Activated CD8-positive, alpha-beta T cell treated with anti-CD3 and anti-CD28 coated beads, Interleukin-2, amount 10 ng/mL, durations not matched to agents 7 days and 5 days (primary cell): ENCODE measurements at regions not wholly inside any gene's neighbourhood (a gene's known extent, or its start where the extent isn't known, plus 50 kb on each side); places are given as distances from the start of the nearest gene placed in this dataset.

ENCODE experiments used
- ATAC-seq: fragments of 150-1000 bp; cut with Tn5 transposase; one replicate; pipeline ENCODE4 v1.10.0; 2021; ENCODE audit warnings: moderate library complexity
- CTCF ChIA-PET: fragments of 350-600 bp; sonication (Branson Sonifier 250); formaldehyde crosslinking; loops from one replicate; lab custom pipeline; 2021; ENCODE audit warnings: antibody characterized with exemption; lab: Charles Lee
- POLR2A ChIA-PET: fragments of 350-600 bp; sonication (Branson Sonifier 250); formaldehyde crosslinking; loops from one replicate; lab custom pipeline; 2021; ENCODE audit warnings: antibody characterized with exemption; lab: Charles Lee
- DNase-seq: peaks from one replicate; pipeline ENCODE4 v3.0.0-alpha.2; 2020
- H3K27ac Mint-ChIP-seq: one replicate; pipeline ENCODE4 v1.8.0; 2021; ENCODE audit warnings: mild to moderate bottlenecking, mixed read lengths
- H3K27me3 Mint-ChIP-seq: one replicate; pipeline ENCODE4 v1.8.0; 2021; ENCODE audit warnings: low read depth, mixed read lengths
- H3K36me3 Mint-ChIP-seq: one replicate; pipeline ENCODE4 v1.8.0; 2021; ENCODE audit warnings: low read depth, mixed read lengths
- H3K4me1 Mint-ChIP-seq: one replicate; pipeline ENCODE4 v1.8.0; 2021; ENCODE audit warnings: low read depth, mixed read lengths
- H3K4me3 Mint-ChIP-seq: one replicate; pipeline ENCODE4 v1.8.0; 2021; ENCODE audit warnings: mild to moderate bottlenecking, mixed read lengths
- H3K9me3 Mint-ChIP-seq: one replicate; pipeline ENCODE4 v1.8.0; 2022; ENCODE audit warnings: mixed read lengths; ENCODE audit not compliant: insufficient read depth

DNA sequence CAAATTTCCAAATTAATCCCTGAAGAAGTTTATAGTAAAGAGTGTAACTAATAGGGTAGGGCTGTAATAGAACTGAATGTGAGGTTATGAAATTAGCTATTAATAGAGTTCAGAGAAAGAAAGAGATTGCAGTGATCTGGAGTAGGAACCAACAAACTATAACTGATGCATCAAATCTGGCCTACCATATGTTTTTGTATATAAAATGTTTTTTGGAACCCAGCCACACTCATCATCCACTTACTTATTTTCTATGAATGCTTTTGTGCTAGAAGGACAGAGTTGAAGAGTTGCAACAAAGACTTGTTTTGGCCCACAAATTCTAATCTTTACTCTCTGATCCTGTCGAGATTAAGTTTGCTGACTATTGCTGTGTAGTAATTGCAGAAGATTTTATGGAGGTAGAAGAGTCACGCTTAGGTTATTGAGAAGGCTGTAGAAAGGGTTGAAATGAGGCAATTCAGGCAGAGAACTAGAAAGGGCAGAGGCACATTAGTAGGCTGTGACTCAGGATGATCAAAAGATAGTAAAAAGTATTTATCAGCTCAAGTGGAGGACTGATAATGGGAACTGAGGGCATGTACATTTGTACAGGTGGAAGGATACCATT lies 298.7 kb upstream of the EMCN start:
- H3K4me3 Mint-ChIP-seq, result no peak overlapping the region
- H3K36me3 Mint-ChIP-seq, result no peaks in the 10 kb centered on the region
- no peaks in the 10 kb centered on the region for H3K9me3 Mint-ChIP-seq
- H3K27ac Mint-ChIP-seq, result no peak overlapping the region
- ATAC-seq (no peak), DNase-seq (no peak)
- no peaks in the 10 kb centered on the region for H3K4me1 Mint-ChIP-seq
- H3K27me3 Mint-ChIP-seq, result peaks cover 3% of the 10 kb centered on the region
- ChIA-PET POLR2A (no interaction called here), CTCF (no interaction called here)

DNA sequence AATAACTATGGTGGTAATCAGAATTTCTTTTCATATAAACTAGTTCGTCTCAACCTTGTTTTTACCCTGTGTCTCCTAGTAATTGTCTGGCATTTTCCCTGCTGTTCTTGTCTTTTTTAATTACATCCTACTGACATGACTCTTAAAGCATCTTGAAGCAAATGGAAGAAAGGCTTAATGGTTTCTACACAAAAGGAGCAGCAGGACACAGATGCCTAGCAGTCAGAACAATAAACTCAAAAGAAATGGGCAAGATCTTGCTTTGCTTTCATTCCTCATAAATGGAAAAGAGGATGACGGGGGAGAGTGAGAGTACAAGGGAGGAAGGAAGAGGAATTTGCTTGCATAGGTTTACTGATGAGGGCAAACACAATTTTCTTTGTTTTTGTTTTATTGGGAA lies 293.2 kb upstream of the EMCN start:
- Mint-ChIP-seq H3K9me3 (no peaks in the 10 kb centered on the region), H3K4me3 (no peak overlapping the region), H3K27ac (no peak overlapping the region), H3K4me1 (no peaks in the 10 kb centered on the region), H3K36me3 (no peaks in the 10 kb centered on the region), H3K27me3 (peaks cover 3% of the 10 kb centered on the region)
- DNase-seq, result no peak
- CTCF ChIA-PET, result no interaction called here
- ATAC-seq, result no peak
- POLR2A ChIA-PET, result no interaction called here

DNA sequence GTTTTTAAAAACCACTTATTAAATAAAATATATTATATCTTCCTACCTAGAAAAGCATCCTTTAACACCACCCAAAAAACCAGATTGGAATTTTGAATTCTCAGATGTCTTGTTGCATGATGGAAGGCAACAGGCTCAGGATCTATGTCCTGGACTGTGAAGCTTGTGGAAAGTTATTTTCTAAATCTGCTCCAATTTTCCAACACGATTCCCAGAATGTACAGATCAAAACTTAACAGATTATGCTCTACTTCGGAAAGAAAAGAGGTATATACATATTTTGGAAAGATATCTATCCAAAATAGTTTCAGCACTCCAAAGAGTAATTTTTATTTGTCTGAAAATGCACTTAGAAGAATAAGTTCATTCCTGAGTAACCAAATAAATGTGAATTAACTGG lies 291.7 kb upstream of the EMCN start:
- Mint-ChIP-seq H3K4me1 (no peaks in the 10 kb centered on the region), H3K4me3 (no peak overlapping the region), H3K36me3 (no peaks in the 10 kb centered on the region), H3K27ac (no peak overlapping the region), H3K9me3 (no peaks in the 10 kb centered on the region), H3K27me3 (no peaks in the 10 kb centered on the region)
- ChIA-PET POLR2A (no interaction called here), CTCF (no interaction called here)
- ATAC-seq (no peak), DNase-seq (no peak)

DNA sequence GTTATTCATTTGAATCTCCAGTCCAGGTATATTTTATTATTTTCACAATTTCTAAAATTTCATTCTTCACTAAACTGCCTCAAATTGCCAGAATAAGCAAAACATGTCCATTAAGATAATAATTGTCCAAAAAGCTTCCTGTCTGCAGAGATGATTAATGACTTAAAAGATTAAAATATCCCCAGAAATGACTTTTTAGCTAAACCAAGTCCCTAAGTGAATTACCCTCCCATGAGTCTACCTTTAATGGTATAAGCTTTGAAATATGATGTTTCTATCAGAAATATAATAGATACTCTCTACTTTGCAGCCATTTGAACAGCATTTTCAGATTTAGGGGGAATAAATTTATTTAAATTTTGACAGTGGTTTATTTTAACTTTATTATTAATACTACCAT lies 289.2 kb upstream of the EMCN start:
- Mint-ChIP-seq H3K27ac (no peak overlapping the region), H3K4me1 (no peaks in the 10 kb centered on the region), H3K27me3 (no peaks in the 10 kb centered on the region), H3K36me3 (no peaks in the 10 kb centered on the region), H3K4me3 (no peak overlapping the region), H3K9me3 (no peaks in the 10 kb centered on the region)
- ChIA-PET POLR2A (no interaction called here), CTCF (no interaction called here)
- ATAC-seq (no peak), DNase-seq (no peak)

DNA sequence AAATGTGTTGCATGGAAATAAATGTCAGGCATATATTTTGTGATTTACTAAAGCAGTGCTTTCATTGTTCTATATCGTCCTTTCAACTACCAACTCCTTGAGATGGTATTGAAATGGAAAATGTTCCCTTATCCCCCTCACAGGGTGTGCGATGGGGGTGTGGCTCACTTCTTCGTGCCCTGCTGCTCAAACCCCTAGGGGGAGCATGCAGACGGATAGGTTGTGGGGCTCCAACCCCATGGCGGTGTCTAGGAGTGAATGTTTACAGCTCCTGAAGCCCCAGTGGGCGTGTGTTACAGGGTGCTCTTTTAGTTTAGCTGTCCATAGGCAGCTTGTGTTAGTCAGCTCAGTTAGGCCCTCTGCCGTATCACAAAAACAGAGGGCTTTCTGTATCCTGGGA lies 287.7 kb upstream of the EMCN start:
- DNase-seq, result no peak
- Mint-ChIP-seq H3K4me3 (no peak overlapping the region), H3K4me1 (no peaks in the 10 kb centered on the region), H3K36me3 (no peaks in the 10 kb centered on the region), H3K27me3 (no peaks in the 10 kb centered on the region), H3K27ac (no peak overlapping the region), H3K9me3 (no peaks in the 10 kb centered on the region)
- no peak for ATAC-seq
- CTCF ChIA-PET, result no interaction called here
- POLR2A ChIA-PET, result no interaction called here

DNA sequence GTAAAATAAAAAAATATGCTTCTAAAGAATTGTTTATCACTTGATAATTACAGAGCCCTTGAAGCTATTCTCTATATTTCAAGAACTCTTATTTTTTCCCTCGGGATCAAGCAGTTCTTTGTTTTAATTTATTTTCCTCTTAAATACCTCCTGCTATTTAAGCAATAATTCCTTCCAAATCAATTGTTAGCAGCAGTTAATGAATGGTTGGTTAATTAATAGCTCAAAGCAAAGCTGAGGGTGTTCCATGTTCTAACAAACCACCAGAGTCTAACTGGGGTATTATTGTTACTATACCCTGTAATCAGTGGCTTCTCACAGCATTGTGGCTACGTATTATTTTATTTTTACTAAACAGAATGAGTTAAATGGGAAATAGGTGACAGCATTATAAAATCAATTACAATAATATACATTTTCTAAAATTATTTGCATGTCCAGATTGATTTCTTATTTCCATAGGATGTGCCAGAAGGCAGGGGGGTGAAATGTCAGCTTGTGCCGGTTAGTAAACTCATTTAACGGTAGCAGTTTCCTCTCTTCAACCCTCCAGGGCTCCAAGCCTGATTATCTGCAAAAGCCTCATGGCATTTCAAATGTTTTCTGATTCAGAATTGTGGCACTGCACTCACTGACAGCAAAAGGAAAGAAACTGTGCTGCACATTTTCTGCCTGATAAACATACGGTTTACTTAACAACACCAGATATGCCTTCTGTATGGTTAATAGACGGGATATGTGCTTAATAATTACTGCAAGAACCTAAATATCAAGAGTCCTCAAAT lies 286.9 kb upstream of the EMCN start:
- ChIA-PET POLR2A (no interaction called here), CTCF (no interaction called here)
- ATAC-seq (no peak), DNase-seq (no peak)
- no peaks in the 10 kb centered on the region for H3K36me3 Mint-ChIP-seq
- H3K9me3 Mint-ChIP-seq, result no peaks in the 10 kb centered on the region
- H3K4me1 Mint-ChIP-seq, result no peaks in the 10 kb centered on the region
- no peaks in the 10 kb centered on the region for H3K27me3 Mint-ChIP-seq
- no peak overlapping the region for H3K27ac Mint-ChIP-seq
- H3K4me3 Mint-ChIP-seq, result no peak overlapping the region

DNA sequence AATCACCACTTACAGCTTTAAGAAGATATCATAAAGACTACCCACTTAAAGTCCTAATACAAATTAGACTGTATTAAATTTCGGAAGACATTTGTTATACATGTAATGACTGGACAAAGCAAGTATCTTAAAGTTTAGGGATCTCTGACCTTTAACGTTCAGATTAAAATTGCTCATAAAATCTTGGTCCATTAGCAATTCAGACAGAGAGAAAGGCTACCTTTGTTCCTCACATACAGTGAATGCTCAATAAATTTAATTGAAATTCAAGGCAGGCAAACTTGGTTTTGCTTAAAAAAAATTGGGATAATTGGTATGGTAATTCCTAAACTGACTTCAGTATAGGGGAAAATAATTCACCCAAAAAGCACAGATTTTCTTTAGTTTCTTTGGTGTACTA lies 285.9 kb upstream of the EMCN start:
- H3K27ac Mint-ChIP-seq, result no peak overlapping the region
- no peaks in the 10 kb centered on the region for H3K27me3 Mint-ChIP-seq
- H3K4me3 Mint-ChIP-seq, result no peak overlapping the region
- ChIA-PET POLR2A (no interaction called here), CTCF (no interaction called here)
- DNase-seq (no peak), ATAC-seq (no peak)
- H3K9me3 Mint-ChIP-seq, result no peaks in the 10 kb centered on the region
- no peaks in the 10 kb centered on the region for H3K36me3 Mint-ChIP-seq
- no peaks in the 10 kb centered on the region for H3K4me1 Mint-ChIP-seq

DNA sequence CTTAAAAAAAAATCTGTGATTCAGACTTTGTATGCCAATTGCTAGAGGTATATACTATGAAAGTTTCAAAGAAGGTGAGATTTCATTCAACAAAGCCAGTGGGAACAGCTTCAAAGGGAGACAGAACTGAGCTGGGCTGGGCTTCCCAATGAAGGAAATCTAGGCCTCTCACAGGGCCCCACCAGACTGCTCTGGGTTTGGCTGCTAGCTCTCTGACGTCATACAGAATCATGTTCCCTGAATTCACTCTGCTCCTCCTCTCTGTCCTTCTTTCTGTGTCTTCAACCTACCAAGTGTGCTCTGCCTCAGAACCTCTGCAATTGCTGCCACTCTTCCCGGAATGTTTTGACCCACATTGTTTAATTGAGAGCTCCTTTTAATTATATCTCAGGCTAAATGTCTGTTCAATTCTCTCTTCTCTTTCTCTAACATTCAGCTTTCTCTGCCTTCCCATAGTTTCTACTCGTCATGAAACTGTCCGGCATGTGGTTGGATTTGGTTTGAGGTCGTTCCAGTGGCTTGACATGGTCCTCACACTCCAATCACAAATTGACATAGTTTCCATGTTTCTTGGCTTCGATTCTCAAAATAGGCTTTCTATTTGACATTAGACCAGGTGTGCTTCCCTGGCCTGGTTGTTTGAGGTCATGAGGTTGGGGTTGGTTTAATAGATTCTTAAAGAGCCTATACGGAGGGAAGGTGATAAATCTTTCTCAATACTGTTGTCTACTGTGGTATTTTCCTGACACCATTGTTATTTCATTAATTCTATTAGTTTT lies 282.1 kb upstream of the EMCN start:
- DNase-seq, result no peak
- Mint-ChIP-seq H3K9me3 (no peaks in the 10 kb centered on the region), H3K27ac (no peak overlapping the region), H3K4me3 (no peak overlapping the region), H3K27me3 (no peaks in the 10 kb centered on the region), H3K36me3 (no peaks in the 10 kb centered on the region), H3K4me1 (no peaks in the 10 kb centered on the region)
- ChIA-PET CTCF (no interaction called here), POLR2A (no interaction called here)
- ATAC-seq, result no peak

DNA sequence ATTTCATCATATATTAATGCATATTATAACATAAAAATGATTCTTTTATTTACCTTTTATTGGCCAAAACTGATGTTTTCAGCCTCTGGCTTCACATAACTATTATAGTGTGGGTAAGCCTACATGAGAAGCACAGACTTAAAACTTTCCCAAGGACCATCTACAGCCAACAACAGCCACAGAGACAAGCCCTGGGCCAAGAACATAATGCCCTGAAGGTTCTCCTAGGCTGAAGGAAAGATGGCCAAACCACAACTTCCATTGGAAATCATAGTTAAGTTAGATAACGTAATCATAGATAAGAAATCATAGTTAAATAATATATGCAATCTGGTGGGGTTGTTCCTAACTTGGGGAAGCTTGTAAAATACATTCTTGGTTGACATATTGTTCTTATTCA lies 280.0 kb upstream of the EMCN start:
- ChIA-PET POLR2A (no interaction called here), CTCF (no interaction called here)
- no peak overlapping the region for H3K4me3 Mint-ChIP-seq
- H3K27me3 Mint-ChIP-seq, result no peaks in the 10 kb centered on the region
- H3K27ac Mint-ChIP-seq, result no peak overlapping the region
- no peaks in the 10 kb centered on the region for H3K36me3 Mint-ChIP-seq
- H3K9me3 Mint-ChIP-seq, result no peaks in the 10 kb centered on the region
- no peak for ATAC-seq
- no peaks in the 10 kb centered on the region for H3K4me1 Mint-ChIP-seq
- no peak for DNase-seq

DNA sequence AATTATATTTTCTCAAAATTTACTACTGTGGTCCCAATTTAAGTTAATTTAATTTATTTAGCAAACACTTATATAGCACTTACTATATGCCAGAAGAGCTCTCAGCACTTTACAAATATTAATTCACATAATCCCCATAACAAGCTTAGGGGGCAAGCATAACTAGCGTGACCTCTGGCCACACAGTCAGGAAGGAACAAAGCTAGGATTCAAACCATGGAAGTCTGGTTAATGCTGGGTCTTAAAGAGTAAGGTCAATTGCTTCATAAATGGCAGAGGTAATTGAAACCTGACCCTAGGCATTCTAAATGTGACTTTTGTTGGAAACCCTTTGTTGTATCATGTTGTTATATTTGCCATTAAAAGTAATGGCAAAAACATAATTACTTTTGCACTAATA lies 279.5 kb upstream of the EMCN start:
- Mint-ChIP-seq H3K36me3 (no peaks in the 10 kb centered on the region), H3K27me3 (no peaks in the 10 kb centered on the region), H3K4me1 (no peaks in the 10 kb centered on the region), H3K27ac (no peak overlapping the region), H3K9me3 (no peaks in the 10 kb centered on the region), H3K4me3 (no peak overlapping the region)
- CTCF ChIA-PET, result no interaction called here
- POLR2A ChIA-PET, result no interaction called here
- ATAC-seq, result no peak
- DNase-seq, result no peak

DNA sequence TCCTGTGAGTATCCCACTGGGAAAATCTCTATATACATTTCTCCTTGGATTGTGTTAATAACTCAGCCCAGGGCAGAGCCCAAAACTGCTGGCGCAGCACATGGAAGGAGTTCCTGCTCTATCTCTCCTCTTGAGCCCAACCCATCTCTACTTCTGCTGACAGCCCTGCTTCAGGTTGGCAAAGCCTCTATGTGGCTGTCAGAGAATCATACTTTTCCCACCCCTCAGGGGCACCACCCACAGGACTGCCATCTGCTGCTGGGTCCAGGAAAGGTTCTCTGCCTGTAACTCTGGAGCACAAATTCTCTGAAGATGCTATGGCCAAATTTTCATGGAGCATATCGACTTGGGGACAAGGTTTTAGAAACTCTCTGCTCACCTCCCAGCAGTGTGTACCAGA lies 278.5 kb upstream of the EMCN start:
- no peaks in the 10 kb centered on the region for H3K4me1 Mint-ChIP-seq
- H3K36me3 Mint-ChIP-seq, result no peaks in the 10 kb centered on the region
- ChIA-PET POLR2A (no interaction called here), CTCF (no interaction called here)
- H3K9me3 Mint-ChIP-seq, result no peaks in the 10 kb centered on the region
- H3K27me3 Mint-ChIP-seq, result no peaks in the 10 kb centered on the region
- DNase-seq (no peak), ATAC-seq (no peak)
- no peak overlapping the region for H3K27ac Mint-ChIP-seq
- H3K4me3 Mint-ChIP-seq, result no peak overlapping the region

DNA sequence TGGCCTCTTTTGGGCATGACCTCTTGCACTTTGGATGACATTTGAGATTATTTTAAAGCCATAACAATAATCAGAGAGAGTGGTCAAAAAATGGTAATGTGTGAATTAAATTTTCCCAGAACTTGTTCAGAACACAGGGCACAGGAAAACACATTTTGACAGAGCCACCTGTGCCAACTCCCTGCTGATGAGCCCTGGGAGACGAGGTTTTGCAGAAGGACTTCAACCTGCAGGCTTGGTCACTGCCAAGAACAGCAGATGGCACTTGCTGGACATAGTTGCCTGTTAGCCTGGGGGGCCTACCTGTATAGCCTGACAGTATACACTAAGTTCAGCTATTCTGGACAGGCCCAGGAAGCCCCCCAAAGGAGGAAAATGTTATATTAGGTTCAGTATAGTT lies 277.8 kb upstream of the EMCN start:
- ATAC-seq, result no peak
- Mint-ChIP-seq H3K4me1 (no peaks in the 10 kb centered on the region), H3K36me3 (no peaks in the 10 kb centered on the region), H3K4me3 (no peak overlapping the region), H3K27me3 (no peaks in the 10 kb centered on the region), H3K9me3 (no peaks in the 10 kb centered on the region), H3K27ac (no peak overlapping the region)
- POLR2A ChIA-PET, result no interaction called here
- CTCF ChIA-PET, result no interaction called here
- no peak for DNase-seq
